IgD-negative memory B cell (primary cell): ENCODE measurements at regions not wholly inside any gene's neighbourhood (a gene's known extent, or its start where the extent isn't known, plus 50 kb on each side); places are given as distances from the start of the nearest gene placed in this dataset.
A peak's percentile ranks its signal among the peaks of the same experiment; 100 is the strongest.
"Not testable (repeated sequence)": the region's sequence is repeated elsewhere in the genome, so short reads cannot be mapped to it uniquely, and the experiment has no call there.

Experiments used
- H3K27ac Mint-ChIP-seq, 3 donors: one replicate each; pipeline ENCODE4 v1.8.0; 2020 to 2022; ENCODE audit warnings: mild to moderate bottlenecking in 3 of 3, mixed read lengths in 3 of 3, moderate library complexity in 1 of 3
- H3K27me3 Mint-ChIP-seq: one replicate; pipeline ENCODE4 v1.8.0; 2021; ENCODE audit warnings: mixed read lengths
- H3K36me3 Mint-ChIP-seq: one replicate; pipeline ENCODE4 v1.8.0; 2020; ENCODE audit warnings: mild to moderate bottlenecking, mixed read lengths
- H3K4me1 Mint-ChIP-seq, 3 donors: one replicate each; pipeline ENCODE4 v1.8.0; 2020 to 2022; ENCODE audit warnings: mixed read lengths in 3 of 3, mild to moderate bottlenecking in 1 of 3
- H3K4me3 Mint-ChIP-seq, 4 donors: one replicate each; pipeline ENCODE4 v1.8.0; 2020 to 2022; ENCODE audit warnings: mild to moderate bottlenecking in 4 of 4, mixed read lengths in 4 of 4, moderate library complexity in 3 of 4
- H3K9me3 Mint-ChIP-seq, 3 donors: one replicate each; pipeline ENCODE4 v1.8.0; 2020 to 2021; ENCODE audit warnings: mixed read lengths in 3 of 3, mild to moderate bottlenecking in 1 of 3

DNA sequence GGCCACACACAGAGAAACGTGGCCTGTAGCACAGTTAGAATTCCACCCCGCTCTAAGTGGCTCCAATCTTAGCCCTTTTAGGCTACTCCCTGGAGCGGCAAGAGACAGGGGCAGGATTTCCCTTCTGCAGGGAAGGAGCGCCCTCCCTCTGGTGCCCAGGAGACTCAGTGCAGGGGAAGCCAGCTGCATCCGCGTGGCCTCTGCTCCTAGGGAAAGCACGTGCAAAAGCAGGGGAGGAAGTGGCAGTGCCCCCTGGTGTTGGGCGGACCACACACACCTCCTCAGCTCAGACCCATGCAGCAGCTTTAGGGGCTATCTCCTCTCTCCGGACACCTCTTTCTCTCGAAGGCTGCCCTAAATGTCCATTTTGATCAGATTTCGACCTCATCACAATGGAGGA, 50.0 kb downstream of the SPRING1 start:
- Mint-ChIP-seq H3K36me3 (no peaks in the 10 kb centered on the region), H3K27me3 (peaks cover 15% of the 10 kb centered on the region), H3K4me1 (peaks cover 5 to 10% (median 6%) of the 10 kb centered on the region in 3 donors), H3K9me3 (no peaks in the 10 kb centered on the region), H3K27ac (no peak overlapping the region), H3K4me3 (peak overlapping the region in 2 of 4 donors; percentile 30 to 54)

DNA sequence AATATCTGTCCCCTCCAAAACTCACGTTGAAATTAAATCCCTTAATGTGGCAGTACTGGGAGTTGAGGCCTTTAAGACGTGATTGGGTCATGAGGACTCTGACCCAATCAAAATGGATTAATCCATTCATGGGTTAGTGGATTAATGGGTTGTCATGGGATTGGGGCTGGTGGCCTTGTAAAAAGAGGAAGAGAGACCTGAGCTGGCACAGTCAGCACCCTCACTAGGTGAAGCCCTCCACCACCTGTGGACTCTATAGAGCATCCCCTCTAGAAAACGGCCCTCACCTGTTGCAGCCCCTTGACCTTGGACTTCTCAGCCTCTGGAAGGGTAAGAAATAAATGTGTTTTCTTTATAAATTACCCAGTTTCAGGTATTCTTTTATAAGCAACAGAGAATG, 53.0 kb downstream of the SPRING1 start:
- no peaks in the 10 kb centered on the region for H3K9me3 Mint-ChIP-seq
- peaks cover under 1% of the 10 kb centered on the region for H3K27me3 Mint-ChIP-seq
- H3K4me1 Mint-ChIP-seq: peaks cover 0 to 2% (median 0%) of the 10 kb centered on the region in 3 donors
- no peak overlapping the region for H3K27ac Mint-ChIP-seq
- no peak overlapping the region for H3K4me3 Mint-ChIP-seq
- no peaks in the 10 kb centered on the region for H3K36me3 Mint-ChIP-seq

DNA sequence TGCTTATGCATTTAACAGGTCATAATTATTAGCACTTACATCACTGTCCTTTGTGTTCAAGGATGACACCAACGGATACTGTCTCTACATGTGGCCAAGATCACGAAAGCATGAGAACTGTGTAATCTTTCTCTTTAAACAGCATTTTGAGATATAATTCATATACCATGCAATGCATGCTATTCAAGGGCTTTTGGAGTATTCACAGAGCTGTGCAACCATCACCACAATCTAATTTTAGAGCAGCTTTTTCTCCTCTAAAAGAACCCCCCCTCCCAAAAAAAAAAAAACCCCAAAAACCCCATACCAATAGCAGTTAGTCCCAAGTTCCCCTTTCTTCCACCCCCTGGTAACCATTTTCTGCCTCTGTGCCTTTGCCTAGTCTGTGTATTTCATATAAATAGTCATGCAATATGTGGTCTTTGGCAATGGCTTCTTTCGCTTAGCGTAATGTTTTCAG, 60.6 kb downstream of the SPRING1 start:
- H3K36me3 Mint-ChIP-seq: no peaks in the 10 kb centered on the region
- H3K27me3 Mint-ChIP-seq: peaks cover 5% of the 10 kb centered on the region
- peaks cover 17 to 34% (median 33%) of the 10 kb centered on the region in 3 donors for H3K4me1 Mint-ChIP-seq
- H3K27ac Mint-ChIP-seq: no peak overlapping the region
- peak overlapping the region in 3 of 4 donors; percentile 5 to 85 (median 40) for H3K4me3 Mint-ChIP-seq
- H3K9me3 Mint-ChIP-seq: no peaks in the 10 kb centered on the region

DNA sequence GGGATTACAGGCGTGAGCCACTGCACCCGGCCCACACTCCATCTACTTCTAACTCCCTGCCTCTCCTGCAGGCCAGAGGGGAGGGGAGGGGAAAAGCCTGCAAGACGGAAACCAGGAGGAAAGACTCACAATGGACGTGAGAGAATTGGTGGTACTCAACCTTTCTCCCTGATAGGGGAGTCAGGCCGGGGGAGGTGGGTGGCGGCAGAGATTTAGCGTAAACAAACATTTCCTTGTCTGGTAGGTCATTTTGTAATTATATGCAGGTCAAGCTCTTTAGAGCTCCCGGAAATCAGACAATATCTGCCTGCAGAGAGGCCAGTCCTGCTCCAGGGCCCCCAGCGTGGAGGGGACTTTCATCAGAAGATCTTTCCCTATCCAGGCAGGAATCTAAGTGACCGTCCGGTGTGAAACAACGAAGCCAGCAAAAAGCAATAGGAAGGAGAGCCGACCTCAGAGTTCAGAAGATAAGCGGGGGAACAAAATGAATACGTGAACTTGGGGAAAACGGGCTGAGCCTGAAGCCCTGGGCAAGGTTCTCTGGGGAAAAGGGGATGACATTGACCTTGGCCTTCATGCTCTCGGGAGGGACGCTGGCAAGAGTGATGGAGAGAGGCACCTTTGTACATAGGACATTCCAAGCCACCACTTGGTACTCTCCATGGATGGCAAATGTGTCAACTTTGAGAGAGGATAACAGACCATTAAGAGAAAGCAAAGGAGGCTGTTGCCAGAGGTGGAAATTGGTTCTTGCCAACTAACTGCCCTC, 62.3 kb downstream of the SPRING1 start:
- peaks cover 7% of the 10 kb centered on the region for H3K27me3 Mint-ChIP-seq
- no peak overlapping the region for H3K27ac Mint-ChIP-seq
- peaks cover 0 to 2% (median 1%) of the 10 kb centered on the region in 3 donors for H3K9me3 Mint-ChIP-seq
- H3K36me3 Mint-ChIP-seq: no peaks in the 10 kb centered on the region
- H3K4me3 Mint-ChIP-seq: peak overlapping the region in 2 of 4 donors; percentile 36 to 39
- peaks cover 22 to 38% (median 37%) of the 10 kb centered on the region in 3 donors for H3K4me1 Mint-ChIP-seq

DNA sequence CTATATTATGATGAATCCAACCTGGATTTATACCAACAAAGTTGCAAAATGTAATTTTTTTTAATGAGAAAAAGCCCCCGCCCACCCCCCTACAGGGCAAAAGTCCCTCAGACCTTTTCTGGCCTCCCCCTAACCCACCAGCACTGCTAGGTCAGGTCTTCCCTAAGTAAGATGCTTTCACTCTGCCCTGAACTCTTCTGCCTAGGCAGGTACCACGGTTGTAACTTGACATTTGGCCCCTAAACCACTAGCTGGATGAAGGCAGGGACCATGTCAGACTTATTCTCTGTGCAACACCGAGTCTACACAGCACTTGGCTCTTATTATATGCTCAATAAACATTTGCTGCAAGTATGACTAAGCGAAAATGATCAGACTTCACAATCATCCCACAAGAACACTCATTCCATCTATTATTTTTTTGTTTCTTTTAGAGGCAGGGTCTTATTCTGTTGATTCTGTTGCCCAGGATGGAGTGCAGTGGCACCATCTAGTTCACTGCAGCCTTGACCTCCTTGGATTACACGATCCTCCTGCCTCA, 63.2 kb downstream of the SPRING1 start:
- peak overlapping the region in 1 of 4 donors; percentile 9 for H3K4me3 Mint-ChIP-seq
- no peaks in the 10 kb centered on the region for H3K36me3 Mint-ChIP-seq
- H3K9me3 Mint-ChIP-seq: peaks cover 0 to 2% (median 1%) of the 10 kb centered on the region in 3 donors
- peaks cover 22 to 38% (median 37%) of the 10 kb centered on the region in 3 donors for H3K4me1 Mint-ChIP-seq
- no peak overlapping the region for H3K27ac Mint-ChIP-seq
- H3K27me3 Mint-ChIP-seq: peaks cover 7% of the 10 kb centered on the region

DNA sequence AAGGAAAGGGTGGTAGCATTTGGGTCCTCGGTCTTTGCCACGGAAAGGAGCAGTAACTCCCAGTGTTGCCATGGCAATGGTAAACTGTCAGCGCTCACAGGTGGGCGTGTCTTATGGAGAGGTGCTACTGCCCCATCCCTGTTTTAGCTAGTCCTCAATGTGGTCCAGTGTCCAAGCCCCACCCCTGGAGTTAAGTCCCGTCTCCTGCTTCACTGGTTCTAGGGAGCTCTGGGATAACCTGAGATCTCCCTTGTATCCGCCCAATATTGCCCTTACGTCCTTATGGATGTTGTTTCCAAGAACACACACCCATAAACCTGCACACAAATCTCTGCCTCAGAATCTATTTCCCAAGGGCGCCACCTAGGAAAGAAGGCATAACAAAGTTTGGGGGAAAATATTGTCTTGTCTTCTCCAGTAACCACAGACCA, 64.2 kb downstream of the SPRING1 start:
- Mint-ChIP-seq H3K27me3 (peaks cover 7% of the 10 kb centered on the region), H3K36me3 (no peaks in the 10 kb centered on the region), H3K4me1 (peaks cover 24 to 37% (median 36%) of the 10 kb centered on the region in 3 donors), H3K27ac (peak overlapping the region in 1 of 3 donors; percentile 1), H3K9me3 (peaks cover 0 to 2% (median 1%) of the 10 kb centered on the region in 3 donors), H3K4me3 (peak overlapping the region in 1 of 4 donors; percentile 89)

DNA sequence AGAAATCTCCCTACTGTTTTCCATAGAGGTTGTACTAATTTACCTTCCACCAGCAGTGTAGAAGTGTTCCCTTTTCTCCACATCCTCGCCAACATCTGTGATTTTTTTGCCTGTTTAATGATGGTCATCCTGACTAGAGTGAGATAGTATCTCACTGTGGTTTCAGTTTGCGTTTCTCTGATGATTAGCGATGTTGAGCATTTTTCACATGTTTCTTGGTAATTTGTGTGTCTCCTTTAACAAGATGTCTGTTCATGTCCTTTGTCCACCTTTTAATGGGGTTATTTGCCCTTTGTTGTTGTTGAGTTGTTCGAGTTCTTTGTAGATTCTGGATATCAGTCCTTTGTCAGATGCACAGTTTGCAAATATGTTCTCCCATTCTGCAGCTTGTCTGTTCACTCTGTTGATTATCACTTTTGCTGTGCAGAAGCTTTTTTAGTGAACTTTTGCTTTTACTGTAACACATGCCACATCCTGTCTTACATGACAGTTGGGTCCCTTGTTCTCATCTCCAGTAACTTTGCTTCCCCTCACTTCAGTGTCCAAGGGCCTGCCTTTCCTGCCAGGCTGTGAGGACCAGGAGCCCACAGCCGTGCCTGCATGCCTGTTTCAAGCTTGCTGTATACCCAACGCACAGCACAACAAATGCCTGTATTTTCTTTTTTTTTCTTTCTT, 64.9 kb downstream of the SPRING1 start:
- peaks cover 7% of the 10 kb centered on the region for H3K27me3 Mint-ChIP-seq
- H3K4me3 Mint-ChIP-seq: peak overlapping the region in 3 of 4 donors; percentile 57 to 89 (median 69)
- peaks cover 24 to 36% (median 33%) of the 10 kb centered on the region in 3 donors for H3K4me1 Mint-ChIP-seq

DNA sequence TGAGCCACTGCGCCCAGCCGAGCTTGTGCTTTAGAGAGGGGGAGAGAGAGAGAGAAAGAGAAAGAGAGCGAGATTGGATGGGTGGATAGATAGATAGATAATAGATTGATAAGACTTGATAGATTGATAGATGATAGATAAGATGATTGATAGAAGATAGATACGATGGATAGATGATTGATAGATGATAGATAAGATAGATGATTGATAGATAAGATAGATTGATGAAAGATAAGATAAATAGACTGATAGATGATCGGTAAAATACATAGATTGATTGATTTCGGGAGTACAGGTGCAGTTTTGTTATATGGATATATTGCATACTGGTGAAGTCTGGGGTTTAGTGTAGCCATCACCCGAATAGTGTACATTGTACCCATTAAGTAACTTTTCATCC, 65.9 kb downstream of the SPRING1 start:
- peaks cover 22 to 26% (median 24%) of the 10 kb centered on the region in 3 donors for H3K4me1 Mint-ChIP-seq
- no peaks in the 10 kb centered on the region for H3K36me3 Mint-ChIP-seq
- peaks cover 0 to 2% (median 1%) of the 10 kb centered on the region in 3 donors for H3K9me3 Mint-ChIP-seq
- peaks cover 7% of the 10 kb centered on the region for H3K27me3 Mint-ChIP-seq
- H3K4me3 Mint-ChIP-seq: no peak overlapping the region
- H3K27ac Mint-ChIP-seq: no peak overlapping the region

More for the DNA sequence above, 64.9 kb downstream of the SPRING1 start:
- Mint-ChIP-seq H3K27ac (peak overlapping the region in 1 of 3 donors; percentile 1), H3K9me3 (peaks cover 0 to 2% (median 1%) of the 10 kb centered on the region in 3 donors), H3K36me3 (no peaks in the 10 kb centered on the region)

DNA sequence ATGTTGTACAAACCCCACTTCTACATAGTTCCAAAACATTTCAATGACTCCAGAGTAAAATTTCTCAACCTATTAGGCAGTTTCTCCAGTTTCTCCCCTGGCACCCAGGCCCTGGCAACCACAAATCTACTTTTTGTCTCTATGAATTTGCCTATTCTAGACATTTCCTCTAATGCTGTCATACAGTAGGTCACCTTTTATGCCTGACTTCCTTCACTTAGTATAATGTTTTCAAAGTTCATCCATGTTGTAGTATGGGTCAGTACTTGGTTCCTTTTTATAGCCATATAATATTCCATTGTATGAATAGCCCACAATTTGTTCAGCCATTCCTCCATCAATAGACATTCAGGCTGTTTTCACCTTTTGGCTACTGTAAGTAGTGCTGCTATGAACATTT, 67.0 kb downstream of the SPRING1 start:
- no peaks in the 10 kb centered on the region for H3K36me3 Mint-ChIP-seq
- H3K4me3 Mint-ChIP-seq: no peak overlapping the region
- peaks cover 19 to 20% (median 20%) of the 10 kb centered on the region in 3 donors for H3K4me1 Mint-ChIP-seq
- H3K27me3 Mint-ChIP-seq: peaks cover 7% of the 10 kb centered on the region
- no peak overlapping the region for H3K27ac Mint-ChIP-seq
- H3K9me3 Mint-ChIP-seq: peaks cover 0 to 2% (median 1%) of the 10 kb centered on the region in 3 donors

DNA sequence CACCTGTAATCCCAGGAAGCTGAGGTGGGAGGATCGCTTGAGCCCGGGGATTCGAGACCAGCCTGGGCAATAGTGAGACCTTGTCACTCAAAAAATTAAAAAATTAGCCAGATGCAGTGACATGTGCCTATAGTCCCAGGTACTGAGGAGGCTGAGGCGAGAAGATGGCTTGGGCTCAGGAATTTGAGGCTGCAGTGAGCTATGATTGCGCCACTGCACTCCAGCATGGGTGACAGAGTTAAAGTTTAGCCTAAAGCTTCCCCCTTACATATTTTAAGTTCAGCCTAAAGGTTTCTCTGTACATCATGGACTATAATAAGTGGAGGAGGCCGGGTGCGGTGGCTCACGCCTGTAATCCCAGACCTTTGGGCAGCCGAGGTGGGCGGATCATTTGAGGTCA, 70.1 kb downstream of the SPRING1 start:
- Mint-ChIP-seq H3K9me3 (peaks cover 0 to 2% (median 1%) of the 10 kb centered on the region in 3 donors), H3K4me1 (peaks cover 8% of the 10 kb centered on the region in 3 donors), H3K36me3 (peaks cover 3% of the 10 kb centered on the region), H3K27me3 (peaks cover 9% of the 10 kb centered on the region), H3K27ac (no peak overlapping the region), H3K4me3 (no peak overlapping the region)

DNA sequence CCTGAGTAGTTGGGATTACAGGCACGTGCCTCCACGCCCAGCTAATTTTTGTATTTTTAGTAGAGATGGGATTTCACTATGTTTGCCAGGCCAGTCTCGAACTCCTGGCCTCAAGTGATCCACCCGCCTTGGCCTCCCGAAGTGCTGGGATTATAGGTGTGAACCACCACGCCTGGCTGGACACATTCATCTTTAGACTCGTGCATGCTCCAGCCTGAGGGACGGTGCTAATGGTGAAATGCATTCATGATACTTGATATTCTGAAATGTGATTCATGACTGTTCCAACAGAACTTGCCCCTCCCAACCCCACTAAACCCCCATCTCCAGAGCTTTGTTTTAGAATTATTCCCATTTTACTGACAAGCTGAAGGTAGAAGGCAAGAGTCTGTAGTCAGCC, 71.0 kb downstream of the SPRING1 start:
- H3K9me3 Mint-ChIP-seq, H3K36me3 Mint-ChIP-seq, H3K4me1 Mint-ChIP-seq, H3K4me3 Mint-ChIP-seq, H3K27ac Mint-ChIP-seq: not testable (repeated sequence)
- peaks cover 12% of the 10 kb centered on the region for H3K27me3 Mint-ChIP-seq

DNA sequence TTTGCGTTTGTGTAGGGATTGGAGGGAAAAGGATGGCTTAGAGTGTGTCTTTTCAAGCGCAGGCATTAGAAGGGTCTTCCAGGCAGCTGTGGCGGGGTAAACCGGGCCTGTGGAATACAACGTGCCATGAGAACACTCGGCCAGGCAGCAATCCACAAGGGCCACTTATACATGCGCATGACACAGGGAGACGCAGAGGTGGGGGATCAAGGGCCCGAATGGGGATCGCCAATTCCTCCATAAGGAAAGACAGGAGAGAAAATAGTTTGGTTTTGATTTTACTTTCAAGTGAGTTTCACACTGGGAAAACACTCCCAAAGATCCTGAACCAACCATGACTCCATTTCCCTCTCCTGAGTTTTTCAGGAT, 71.6 kb downstream of the SPRING1 start:
- H3K9me3 Mint-ChIP-seq: peaks cover 0 to 2% (median 1%) of the 10 kb centered on the region in 3 donors

DNA sequence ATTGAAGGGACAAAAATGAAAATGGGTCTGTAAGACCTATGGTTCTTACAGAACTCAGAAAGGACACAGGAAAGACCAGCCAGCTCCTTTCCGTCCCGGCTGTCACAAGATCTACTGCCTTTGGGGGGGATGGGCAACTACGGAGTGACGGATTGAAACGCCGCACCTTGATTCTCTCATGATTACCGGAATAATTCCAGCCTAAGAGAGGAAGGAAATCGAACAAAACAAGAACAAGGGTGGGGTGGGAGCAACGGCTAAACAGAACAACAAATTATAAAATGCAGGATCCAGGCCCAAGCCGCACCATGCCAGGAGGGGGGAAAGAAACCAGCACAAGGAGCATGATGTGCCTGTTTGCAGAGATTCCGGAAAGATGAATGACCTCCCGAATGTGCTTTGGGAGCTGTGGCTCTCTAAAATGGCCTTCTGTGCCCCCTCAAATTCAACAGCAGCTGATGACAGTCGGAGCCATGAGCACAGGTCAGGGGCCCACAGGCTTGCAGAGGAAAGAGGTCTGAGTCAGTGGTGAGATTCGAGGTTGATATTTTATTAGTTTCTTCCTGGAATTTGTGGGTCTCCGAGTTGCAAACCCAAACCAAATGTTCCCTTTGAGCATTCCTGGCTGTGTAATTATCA, 72.1 kb downstream of the SPRING1 start:
- Mint-ChIP-seq H3K4me3 (no peak overlapping the region), H3K27ac (no peak overlapping the region), H3K36me3 (peaks cover 3% of the 10 kb centered on the region), H3K4me1 (peaks cover 0 to 2% (median 0%) of the 10 kb centered on the region in 3 donors), H3K27me3 (peaks cover 10% of the 10 kb centered on the region), H3K9me3 (peaks cover 0 to 3% (median 0%) of the 10 kb centered on the region in 3 donors)

More for the DNA sequence above, 71.6 kb downstream of the SPRING1 start:
- Mint-ChIP-seq H3K4me3 (no peak overlapping the region), H3K27ac (no peak overlapping the region), H3K4me1 (peaks cover 0 to 4% (median 1%) of the 10 kb centered on the region in 3 donors), H3K27me3 (peaks cover 10% of the 10 kb centered on the region), H3K36me3 (peaks cover 3% of the 10 kb centered on the region)

DNA sequence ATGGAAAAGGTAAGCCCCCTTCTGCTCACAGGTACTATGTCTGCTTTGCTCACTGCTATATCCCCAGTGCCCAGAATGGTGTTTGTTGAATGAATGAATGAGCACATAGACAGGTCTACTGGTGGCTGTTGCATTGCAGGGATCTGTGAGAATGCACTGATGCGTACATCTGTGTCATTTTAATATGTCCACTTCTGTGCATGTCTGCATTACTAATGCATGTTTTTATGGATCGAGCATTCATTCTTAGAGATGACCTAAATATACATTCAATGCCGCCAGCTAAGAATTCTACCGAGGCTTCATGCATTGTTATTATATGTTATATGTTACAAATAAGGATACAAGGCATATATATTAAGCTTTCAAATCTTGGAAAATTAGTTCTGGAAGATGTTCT, 73.8 kb downstream of the SPRING1 start:
- H3K36me3 Mint-ChIP-seq: peaks cover 3% of the 10 kb centered on the region
- H3K4me3 Mint-ChIP-seq: no peak overlapping the region
- peak overlapping the region in 1 of 3 donors; percentile 50 for H3K27ac Mint-ChIP-seq
- peaks cover 0 to 5% (median 1%) of the 10 kb centered on the region in 3 donors for H3K4me1 Mint-ChIP-seq
- peaks cover 10% of the 10 kb centered on the region for H3K27me3 Mint-ChIP-seq
- peaks cover 0 to 3% (median 0%) of the 10 kb centered on the region in 3 donors for H3K9me3 Mint-ChIP-seq
